Ishikawa (cell line): ENCODE measurements at regions not wholly inside any gene's neighbourhood (a gene's known extent, or its start where the extent isn't known, plus 50 kb on each side); places are given as distances from the start of the nearest gene placed in this dataset.

ENCODE experiments used
- CEBPB ChIP-seq: IDR thresholded peaks from 2 replicates; pipeline ENCODE4 v1.6.1; 2012
- CREB1 ChIP-seq: IDR thresholded peaks from 2 replicates; pipeline ENCODE4 v1.6.1; 2012; ENCODE audit warnings: low read depth
- EGR1 ChIP-seq: IDR thresholded peaks from 2 replicates; pipeline ENCODE4 v1.6.1; 2012
- EP300 ChIP-seq: IDR thresholded peaks from 2 replicates; pipeline ENCODE4 v1.6.1; 2012; ENCODE audit warnings: borderline replicate concordance
- FOXM1 ChIP-seq: IDR thresholded peaks from 2 replicates; pipeline ENCODE4 v1.6.1; 2012; ENCODE audit warnings: low read depth, borderline replicate concordance
- MAX ChIP-seq: IDR thresholded peaks from 2 replicates; pipeline ENCODE4 v1.6.1; 2012
- NFIC ChIP-seq: IDR thresholded peaks from 2 replicates; pipeline ENCODE4 v1.6.1; 2012
- RAD21 ChIP-seq: IDR thresholded peaks from 2 replicates; pipeline ENCODE4 v1.6.1; 2012; ENCODE audit warnings: low read depth
- REST ChIP-seq: IDR thresholded peaks from 2 replicates; pipeline ENCODE4 v1.6.1; 2012; ENCODE audit warnings: low read depth, mild to moderate bottlenecking
- TAF1 ChIP-seq: IDR thresholded peaks from 2 replicates; pipeline ENCODE4 v1.6.1; 2012; ENCODE audit warnings: low read depth, mild to moderate bottlenecking
- TCF12 ChIP-seq: IDR thresholded peaks from 2 replicates; pipeline ENCODE4 v1.6.1; 2012; ENCODE audit warnings: low read depth
- TEAD4 ChIP-seq: IDR thresholded peaks from 2 replicates; pipeline ENCODE4 v1.6.1; 2012
- USF1 ChIP-seq: IDR thresholded peaks from 2 replicates; pipeline ENCODE4 v1.6.1; 2012
- YY1 ChIP-seq: IDR thresholded peaks from 2 replicates; pipeline ENCODE4 v1.6.1; 2012; ENCODE audit warnings: low read depth
- ZBTB7A ChIP-seq: IDR thresholded peaks from 2 replicates; pipeline ENCODE4 v1.6.1; 2012; ENCODE audit warnings: low read depth

GRCh38 chr20:50288128-50288623 is 97.5 kb downstream of the CEBPB start:
- TF ChIP-seq EGR1 (no peak), REST (no peak), ZBTB7A (no peak), TCF12 (no peak), CREB1 (no peak), EP300 (no peak), USF1 (no peak), CEBPB (no peak), NFIC (no peak)

- TF ChIP-seq ZBTB7A (no peak), FOXM1 (no peak), TAF1 (no peak), TEAD4 (no peak), CEBPB (no peak), MAX (no peak), EGR1 (no peak), EP300 (no peak)
Measured at GRCh38 chr20:50289581-50289980, 99.0 kb downstream of the CEBPB start.

- TF ChIP-seq MAX (no peak), EGR1 (no peak), REST (no peak), RAD21 (no peak), FOXM1 (no peak), TCF12 (no peak), USF1 (no peak), CREB1 (no peak), ZBTB7A (no peak), EP300 (no peak), YY1 (no peak), TEAD4 (no peak), TAF1 (no peak), NFIC (no peak), CEBPB (no peak)
Measured at GRCh38 chr20:50290112-50290511, 99.5 kb downstream of the CEBPB start.

GRCh38 chr20:50290808-50291207 is 100.2 kb downstream of the CEBPB start:
- TF ChIP-seq REST (no peak), NFIC (no peak), RAD21 (no peak), USF1 (no peak), EGR1 (no peak), CREB1 (no peak), FOXM1 (no peak), ZBTB7A (no peak), EP300 (no peak), TAF1 (no peak), TCF12 (no peak), CEBPB (no peak), YY1 (no peak), TEAD4 (no peak), MAX (no peak)
